ENCODE measurements at regions not wholly inside any gene's neighbourhood (a gene's known extent, or its start where the extent isn't known, plus 50 kb on each side); places are given as distances from the start of the nearest gene placed in this dataset.

DNA sequence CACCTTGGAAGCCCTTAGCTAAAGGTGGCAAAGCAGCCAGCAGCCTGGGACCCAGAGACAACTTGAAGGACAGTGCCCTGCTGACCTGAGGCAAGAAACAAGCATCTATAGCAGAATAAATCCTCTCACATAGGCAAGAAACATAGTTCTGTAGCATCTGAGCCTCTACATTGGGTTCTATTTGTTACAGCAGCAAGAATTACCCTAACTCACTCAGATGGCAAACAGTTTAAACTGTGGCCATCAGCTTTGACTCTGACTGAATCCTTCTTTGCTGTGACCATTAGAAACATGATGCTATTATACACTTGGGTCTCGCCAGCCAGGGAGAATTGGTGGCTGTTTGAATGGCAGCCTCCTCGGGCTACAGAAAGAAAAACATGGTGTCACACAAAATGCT is 53.1 kb upstream of the CCL1 start:
- TF ChIP-seq EP300 (IDR thresholded peaks at IDR 0.05) (no peak), CEBPB (IDR thresholded peaks at IDR 0.05) (no peak), NFE2L2 (conservative IDR thresholded peaks at IDR 0.05; ENCODE audit: low read length) (no peak), CTCF (IDR thresholded peaks at IDR 0.05) (no peak), ZC3H11A (IDR thresholded peaks at IDR 0.05) (no peak), PHF8 (IDR thresholded peaks at IDR 0.05; ENCODE audit: borderline replicate concordance, low read depth) (no peak), ESRRA (IDR thresholded peaks at IDR 0.05; ENCODE audit: borderline replicate concordance, low read length) (no peak), POLR2A (IDR thresholded peaks at IDR 0.05; ENCODE audit: low read length) (no peak), SMC3 (IDR thresholded peaks at IDR 0.05) (no peak)

Measured in A549 (cell line).